HG03354 (cell line): ENCODE measurements at regions not wholly inside any gene's neighbourhood (a gene's known extent, or its start where the extent isn't known, plus 50 kb on each side); places are given as distances from the start of the nearest gene placed in this dataset.

Experiments used
- ATAC-seq: cut with Tn5 transposase; IDR thresholded peaks from one replicate; pipeline ENCODE4 v1.9.1; 2021; ENCODE audit warnings: mild to moderate bottlenecking; ENCODE audit not compliant: unreplicated experiment, poor library complexity, severe bottlenecking

- ATAC-seq = no peak
Measured at GRCh38 chr9:90948156-90948555, 146.5 kb downstream of the SYK start.

GRCh38 chr9:90950600-90950999, 149.0 kb downstream of the SYK start:
- no peak for ATAC-seq

GRCh38 chr9:90953200-90953599, 151.6 kb downstream of the SYK start:
- ATAC-seq = no peak

- no peak for ATAC-seq
Measured at GRCh38 chr9:90953805-90954204, 152.2 kb downstream of the SYK start.

- ATAC-seq = no peak
Measured at GRCh38 chr9:90956026-90956810, 154.6 kb downstream of the SYK start.

GRCh38 chr9:90958328-90958727, 156.7 kb downstream of the SYK start:
- ATAC-seq = no peak

- ATAC-seq = no peak
Measured at GRCh38 chr9:90960941-90961340, 159.3 kb downstream of the SYK start.

- ATAC-seq = no peak
Measured at GRCh38 chr9:90961375-90961774, 159.8 kb downstream of the SYK start.

GRCh38 chr9:90964101-90965020, 162.7 kb downstream of the SYK start:
- ATAC-seq = no peak

- no peak for ATAC-seq
Measured at GRCh38 chr9:90965226-90966030, 163.8 kb downstream of the SYK start.

- no peak for ATAC-seq
Measured at GRCh38 chr9:90966031-90966290, 164.3 kb downstream of the SYK start.

- ATAC-seq = no peak
Measured at GRCh38 chr9:90966480-90967144, 165.0 kb downstream of the SYK start.

GRCh38 chr9:90967145-90967538, 165.5 kb downstream of the SYK start:
- no peak for ATAC-seq

GRCh38 chr9:90969021-90969675, 167.5 kb downstream of the SYK start:
- ATAC-seq = no peak

GRCh38 chr9:90970608-90971007, 169.0 kb downstream of the SYK start:
- no peak for ATAC-seq

- no peak for ATAC-seq
Measured at GRCh38 chr9:90972057-90972456, 170.4 kb downstream of the SYK start.

GRCh38 chr9:90974016-90974415, 172.4 kb downstream of the SYK start:
- ATAC-seq = no peak

GRCh38 chr9:90974643-90975245, 173.1 kb downstream of the SYK start:
- ATAC-seq = no peak
